ENCODE measurements at regions not wholly inside any gene's neighbourhood (a gene's known extent, or its start where the extent isn't known, plus 50 kb on each side); places are given as distances from the start of the nearest gene placed in this dataset.
"Not testable (repeated sequence)": the region's sequence is repeated elsewhere in the genome, so short reads cannot be mapped to it uniquely, and the experiment has no call there.

- not testable (repeated sequence) for H3K27me3 ChIP-seq (ENCODE audit: insufficient read depth, low read length); H3K36me3 ChIP-seq (ENCODE audit: insufficient read depth, low read length); H3F3A ChIP-seq (ENCODE audit: insufficient read depth, low read length); H3K9ac ChIP-seq (ENCODE audit: low read length); H3K4me1 ChIP-seq (ENCODE audit: insufficient read depth, low read length, severe bottlenecking); H3K9me2 ChIP-seq (ENCODE audit: low read depth, low read length); H3K27ac ChIP-seq (ENCODE audit: low read depth, low read length, poor library complexity, severe bottlenecking); H4K20me1 ChIP-seq (ENCODE audit: insufficient read depth, low read length); H3K4me2 ChIP-seq (ENCODE audit: low read length); H3K9me3 ChIP-seq (ENCODE audit: low read length); H2AFZ ChIP-seq (ENCODE audit: low read length); H3K4me3 ChIP-seq (ENCODE audit: low read depth, low read length, poor library complexity, severe bottlenecking); H3K79me2 ChIP-seq (ENCODE audit: insufficient read depth, low read length)
These were observed 64.4 kb upstream of the SFSWAP start for GRCh38 chr12:131646444-131646843.

DNA sequence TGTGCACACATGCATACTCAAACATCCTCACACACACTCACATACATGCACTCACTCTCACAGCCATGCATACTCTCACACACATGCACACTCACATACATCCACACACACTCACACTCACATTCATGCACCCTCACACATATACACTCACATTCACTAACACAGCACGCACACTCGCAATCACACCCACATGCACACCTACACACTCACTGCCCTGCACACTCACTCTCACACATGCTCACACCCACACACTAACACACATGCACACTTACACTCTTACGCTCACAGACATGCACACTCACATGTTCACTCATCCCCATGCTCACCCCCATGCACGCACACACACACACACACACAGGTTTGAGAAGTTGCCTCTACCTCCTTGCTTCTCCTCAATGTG, 63.2 kb upstream of the SFSWAP start:
- H3K36me3 ChIP-seq (ENCODE audit: insufficient read depth, low read length): no peaks in the 10 kb centered on the region
- H2AFZ ChIP-seq (ENCODE audit: low read length): no peak overlapping the region
- H3K9ac ChIP-seq (ENCODE audit: low read length): no peak overlapping the region
- H3K4me3 ChIP-seq (ENCODE audit: low read depth, low read length, poor library complexity, severe bottlenecking): no peak overlapping the region
- no peak overlapping the region for H3K27ac ChIP-seq (ENCODE audit: low read depth, low read length, poor library complexity, severe bottlenecking)
- no peaks in the 10 kb centered on the region for H3F3A ChIP-seq (ENCODE audit: insufficient read depth, low read length)
- H3K9me2 ChIP-seq (ENCODE audit: low read depth, low read length): no peaks in the 10 kb centered on the region
- H3K4me2 ChIP-seq (ENCODE audit: low read length): no peak overlapping the region
- no peaks in the 10 kb centered on the region for H4K20me1 ChIP-seq (ENCODE audit: insufficient read depth, low read length)
- no peaks in the 10 kb centered on the region for H3K79me2 ChIP-seq (ENCODE audit: insufficient read depth, low read length)
- TF ChIP-seq, protein P1, sequence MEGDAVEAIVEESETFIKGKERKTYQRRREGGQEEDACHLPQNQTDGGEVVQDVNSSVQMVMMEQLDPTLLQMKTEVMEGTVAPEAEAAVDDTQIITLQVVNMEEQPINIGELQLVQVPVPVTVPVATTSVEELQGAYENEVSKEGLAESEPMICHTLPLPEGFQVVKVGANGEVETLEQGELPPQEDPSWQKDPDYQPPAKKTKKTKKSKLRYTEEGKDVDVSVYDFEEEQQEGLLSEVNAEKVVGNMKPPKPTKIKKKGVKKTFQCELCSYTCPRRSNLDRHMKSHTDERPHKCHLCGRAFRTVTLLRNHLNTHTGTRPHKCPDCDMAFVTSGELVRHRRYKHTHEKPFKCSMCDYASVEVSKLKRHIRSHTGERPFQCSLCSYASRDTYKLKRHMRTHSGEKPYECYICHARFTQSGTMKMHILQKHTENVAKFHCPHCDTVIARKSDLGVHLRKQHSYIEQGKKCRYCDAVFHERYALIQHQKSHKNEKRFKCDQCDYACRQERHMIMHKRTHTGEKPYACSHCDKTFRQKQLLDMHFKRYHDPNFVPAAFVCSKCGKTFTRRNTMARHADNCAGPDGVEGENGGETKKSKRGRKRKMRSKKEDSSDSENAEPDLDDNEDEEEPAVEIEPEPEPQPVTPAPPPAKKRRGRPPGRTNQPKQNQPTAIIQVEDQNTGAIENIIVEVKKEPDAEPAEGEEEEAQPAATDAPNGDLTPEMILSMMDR (IDR thresholded peaks at IDR 0.05; ENCODE audit: low read length): no peak
- no peak for TF ChIP-seq EZH2 (IDR thresholded peaks at IDR 0.05; ENCODE audit: borderline replicate concordance, low read length)
- no peaks in the 10 kb centered on the region for H3K27me3 ChIP-seq (ENCODE audit: insufficient read depth, low read length)
- H3K9me3 ChIP-seq (ENCODE audit: low read length): no peaks in the 10 kb centered on the region
- H3K4me1 ChIP-seq (ENCODE audit: insufficient read depth, low read length, severe bottlenecking): no peaks in the 10 kb centered on the region

- H2AFZ ChIP-seq (ENCODE audit: low read length); H3K4me2 ChIP-seq (ENCODE audit: low read length); H4K20me1 ChIP-seq (ENCODE audit: insufficient read depth, low read length); H3K9me2 ChIP-seq (ENCODE audit: low read depth, low read length); H3K79me2 ChIP-seq (ENCODE audit: insufficient read depth, low read length); H3K36me3 ChIP-seq (ENCODE audit: insufficient read depth, low read length); H3F3A ChIP-seq (ENCODE audit: insufficient read depth, low read length); H3K4me3 ChIP-seq (ENCODE audit: low read depth, low read length, poor library complexity, severe bottlenecking); H3K9ac ChIP-seq (ENCODE audit: low read length); H3K4me1 ChIP-seq (ENCODE audit: insufficient read depth, low read length, severe bottlenecking); H3K27me3 ChIP-seq (ENCODE audit: insufficient read depth, low read length); H3K9me3 ChIP-seq (ENCODE audit: low read length); H3K27ac ChIP-seq (ENCODE audit: low read depth, low read length, poor library complexity, severe bottlenecking): not testable (repeated sequence)
These were observed 55.3 kb upstream of the SFSWAP start for GRCh38 chr12:131655469-131656174.

- not testable (repeated sequence) for H3F3A ChIP-seq (ENCODE audit: insufficient read depth, low read length); H3K36me3 ChIP-seq (ENCODE audit: insufficient read depth, low read length); H3K79me2 ChIP-seq (ENCODE audit: insufficient read depth, low read length); H3K27me3 ChIP-seq (ENCODE audit: insufficient read depth, low read length); H2AFZ ChIP-seq (ENCODE audit: low read length); H4K20me1 ChIP-seq (ENCODE audit: insufficient read depth, low read length); H3K9me2 ChIP-seq (ENCODE audit: low read depth, low read length); H3K27ac ChIP-seq (ENCODE audit: low read depth, low read length, poor library complexity, severe bottlenecking); H3K9me3 ChIP-seq (ENCODE audit: low read length); H3K9ac ChIP-seq (ENCODE audit: low read length); H3K4me1 ChIP-seq (ENCODE audit: insufficient read depth, low read length, severe bottlenecking); H3K4me3 ChIP-seq (ENCODE audit: low read depth, low read length, poor library complexity, severe bottlenecking); H3K4me2 ChIP-seq (ENCODE audit: low read length)
These were observed 54.1 kb upstream of the SFSWAP start for GRCh38 chr12:131656796-131657195.

- H3K4me3 ChIP-seq (ENCODE audit: low read depth, low read length, poor library complexity, severe bottlenecking); H3K27me3 ChIP-seq (ENCODE audit: insufficient read depth, low read length); H3K79me2 ChIP-seq (ENCODE audit: insufficient read depth, low read length); H3K4me2 ChIP-seq (ENCODE audit: low read length); H3K9me2 ChIP-seq (ENCODE audit: low read depth, low read length); H4K20me1 ChIP-seq (ENCODE audit: insufficient read depth, low read length); H3K4me1 ChIP-seq (ENCODE audit: insufficient read depth, low read length, severe bottlenecking); H3K9ac ChIP-seq (ENCODE audit: low read length); H3K36me3 ChIP-seq (ENCODE audit: insufficient read depth, low read length); H3K27ac ChIP-seq (ENCODE audit: low read depth, low read length, poor library complexity, severe bottlenecking); H2AFZ ChIP-seq (ENCODE audit: low read length); H3F3A ChIP-seq (ENCODE audit: insufficient read depth, low read length); H3K9me3 ChIP-seq (ENCODE audit: low read length): not testable (repeated sequence)
These were observed 52.3 kb upstream of the SFSWAP start for GRCh38 chr12:131658605-131659004.

GRCh38 chr12:131659484-131659883, 51.4 kb upstream of the SFSWAP start:
- H3K79me2 ChIP-seq (ENCODE audit: insufficient read depth, low read length); H3F3A ChIP-seq (ENCODE audit: insufficient read depth, low read length); H3K9me2 ChIP-seq (ENCODE audit: low read depth, low read length); H2AFZ ChIP-seq (ENCODE audit: low read length); H3K27ac ChIP-seq (ENCODE audit: low read depth, low read length, poor library complexity, severe bottlenecking); H3K27me3 ChIP-seq (ENCODE audit: insufficient read depth, low read length); H3K9me3 ChIP-seq (ENCODE audit: low read length); H3K36me3 ChIP-seq (ENCODE audit: insufficient read depth, low read length); H3K4me1 ChIP-seq (ENCODE audit: insufficient read depth, low read length, severe bottlenecking); H3K9ac ChIP-seq (ENCODE audit: low read length); H3K4me2 ChIP-seq (ENCODE audit: low read length); H3K4me3 ChIP-seq (ENCODE audit: low read depth, low read length, poor library complexity, severe bottlenecking); H4K20me1 ChIP-seq (ENCODE audit: insufficient read depth, low read length): not testable (repeated sequence)

DNA sequence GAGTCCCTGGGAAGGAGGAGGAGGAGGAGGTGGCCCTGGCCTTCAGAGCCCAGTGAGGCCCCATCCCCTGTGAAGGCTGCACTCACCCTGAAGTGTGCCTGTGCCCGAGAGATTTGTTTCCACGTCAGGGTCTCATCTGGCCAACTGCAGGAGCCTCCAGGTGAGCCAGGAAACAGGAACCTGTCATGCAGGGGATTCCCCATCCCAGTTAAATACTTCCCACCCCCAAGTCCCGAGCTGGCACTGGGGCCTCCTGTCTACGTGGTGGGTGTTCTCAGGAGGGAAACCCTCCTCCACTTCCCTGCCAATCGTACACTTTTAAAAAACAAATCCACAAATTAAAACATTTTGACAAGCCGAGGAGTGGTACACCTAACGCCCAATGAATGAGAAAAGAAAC, 50.9 kb upstream of the SFSWAP start:
- not testable (repeated sequence) for H3K27me3 ChIP-seq (ENCODE audit: insufficient read depth, low read length); H3K9me3 ChIP-seq (ENCODE audit: low read length); H3K27ac ChIP-seq (ENCODE audit: low read depth, low read length, poor library complexity, severe bottlenecking); H3K9me2 ChIP-seq (ENCODE audit: low read depth, low read length); H3K4me1 ChIP-seq (ENCODE audit: insufficient read depth, low read length, severe bottlenecking); H3K4me3 ChIP-seq (ENCODE audit: low read depth, low read length, poor library complexity, severe bottlenecking); H3K9ac ChIP-seq (ENCODE audit: low read length); H3K4me2 ChIP-seq (ENCODE audit: low read length); H3K79me2 ChIP-seq (ENCODE audit: insufficient read depth, low read length); H3F3A ChIP-seq (ENCODE audit: insufficient read depth, low read length); H3K36me3 ChIP-seq (ENCODE audit: insufficient read depth, low read length); H2AFZ ChIP-seq (ENCODE audit: low read length); H4K20me1 ChIP-seq (ENCODE audit: insufficient read depth, low read length)

Data from OCI-LY1 (cell line).